Ascending aorta (tissue), 2 donors: ENCODE measurements at regions not wholly inside any gene's neighbourhood (a gene's known extent, or its start where the extent isn't known, plus 50 kb on each side); places are given as distances from the start of the nearest gene placed in this dataset.

ENCODE experiments used
- DNase-seq, 2 donors: peaks; one replicate each; pipeline ENCODE4 v3.0.0-alpha.2; 2019; ENCODE audit warnings: low spot score in 2 of 2
- H3K27ac ChIP-seq, 2 donors: fragments of 200-600 bp; sonication (generic); one replicate each; pipeline ENCODE4 v1.5.1; 2016 to 2017; ENCODE audit warnings: mild to moderate bottlenecking in 1 of 2
- H3K27me3 ChIP-seq: fragments of 200-600 bp; sonication (generic); one replicate; pipeline ENCODE4 v1.5.1; 2017
- H3K36me3 ChIP-seq, 2 donors: fragments of 200-600 bp; sonication (generic); one replicate each; pipeline ENCODE4 v1.5.1; 2016
- H3K4me1 ChIP-seq, 2 donors: fragments of 200-600 bp; sonication (generic); one replicate each; pipeline ENCODE4 v1.5.1; 2016 to 2017; ENCODE audit warnings: mild to moderate bottlenecking in 1 of 2
- H3K4me3 ChIP-seq, 2 donors: fragments of 200-600 bp; sonication (generic); one replicate each; pipeline ENCODE4 v1.5.1; 2016 to 2017; ENCODE audit warnings: mild to moderate bottlenecking in 1 of 2
- H3K9me3 ChIP-seq, 2 donors: fragments of 200-600 bp; sonication (generic); one replicate each; pipeline ENCODE4 v1.5.1; 2016
- intact Hi-C: fragments of 100-400 bp; cut with DNase I; formaldehyde crosslinking; loops from one replicate; pipeline ENCODE4 v1.15.1; 2023
- TF ChIP-seq, protein P1 (sequence below), 3 experiments: fragments of 200-600 bp in 2 of 3; fragments of 450-650 bp in 1 of 3; sonication (generic) in 2 of 3; IDR thresholded peaks; one replicate each; pipeline ENCODE4 v1.5.1; 2016 to 2019; ENCODE audit warnings: antibody characterized with exemption in 3 of 3, mild to moderate bottlenecking in 1 of 3, moderate library complexity in 1 of 3

DNA sequence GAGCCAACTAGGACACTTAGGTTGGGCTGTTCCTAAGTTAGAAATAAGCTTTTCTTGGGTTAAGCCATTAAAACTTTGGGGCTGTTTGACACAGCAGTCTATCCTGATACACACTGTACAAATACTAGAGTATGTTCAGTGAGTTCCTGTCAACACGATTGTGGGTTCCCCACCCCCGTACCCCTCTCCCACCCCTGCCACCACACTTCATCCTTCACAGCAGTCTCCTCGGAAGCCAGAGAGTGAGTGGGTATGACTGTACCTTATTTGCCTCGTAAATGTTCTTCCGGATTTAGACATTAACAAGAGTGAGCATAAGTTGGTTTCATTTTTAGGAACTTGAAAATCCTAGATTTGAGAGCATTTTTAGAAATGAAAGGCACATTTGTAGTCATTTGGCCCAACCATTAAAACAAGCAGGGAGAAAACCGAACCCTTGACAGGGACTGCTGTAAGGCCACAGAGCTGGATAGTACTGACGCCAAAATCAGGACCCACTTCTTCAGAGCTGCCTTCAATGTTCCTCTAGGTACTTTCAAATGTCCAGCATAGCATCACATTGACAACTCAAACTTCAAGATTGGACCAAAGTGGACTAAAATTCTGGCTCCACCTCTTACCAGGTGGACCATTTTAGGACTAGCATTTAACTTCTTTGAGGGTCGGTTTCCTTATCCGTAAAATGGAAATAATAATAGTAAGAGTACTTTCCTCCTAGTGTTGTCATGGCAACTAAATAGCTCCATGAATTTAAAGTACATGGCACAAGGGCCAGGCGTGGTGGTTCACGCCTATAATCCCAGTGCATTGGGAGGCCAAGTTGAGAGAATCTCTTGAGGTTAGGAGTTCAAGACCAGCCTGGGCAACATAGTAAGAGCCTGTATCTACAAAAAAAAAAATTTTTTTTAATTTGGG is 166.3 kb upstream of the SERTAD2 start:
- intact Hi-C loops, result no loop called here

GRCh38 chr2:64820901-64821300 is 167.2 kb upstream of the SERTAD2 start:
- intact Hi-C loops, result no loop called here
- Histone ChIP-seq H3K4me1 (no peaks in the 10 kb centered on the region), H3K27ac (no peak overlapping the region), H3K27me3 (no peaks in the 10 kb centered on the region), H3K9me3 (no peaks in the 10 kb centered on the region), H3K36me3 (no peaks in the 10 kb centered on the region), H3K4me3 (no peak overlapping the region)
- DNase-seq, result no peak
- TF ChIP-seq, protein P1, sequence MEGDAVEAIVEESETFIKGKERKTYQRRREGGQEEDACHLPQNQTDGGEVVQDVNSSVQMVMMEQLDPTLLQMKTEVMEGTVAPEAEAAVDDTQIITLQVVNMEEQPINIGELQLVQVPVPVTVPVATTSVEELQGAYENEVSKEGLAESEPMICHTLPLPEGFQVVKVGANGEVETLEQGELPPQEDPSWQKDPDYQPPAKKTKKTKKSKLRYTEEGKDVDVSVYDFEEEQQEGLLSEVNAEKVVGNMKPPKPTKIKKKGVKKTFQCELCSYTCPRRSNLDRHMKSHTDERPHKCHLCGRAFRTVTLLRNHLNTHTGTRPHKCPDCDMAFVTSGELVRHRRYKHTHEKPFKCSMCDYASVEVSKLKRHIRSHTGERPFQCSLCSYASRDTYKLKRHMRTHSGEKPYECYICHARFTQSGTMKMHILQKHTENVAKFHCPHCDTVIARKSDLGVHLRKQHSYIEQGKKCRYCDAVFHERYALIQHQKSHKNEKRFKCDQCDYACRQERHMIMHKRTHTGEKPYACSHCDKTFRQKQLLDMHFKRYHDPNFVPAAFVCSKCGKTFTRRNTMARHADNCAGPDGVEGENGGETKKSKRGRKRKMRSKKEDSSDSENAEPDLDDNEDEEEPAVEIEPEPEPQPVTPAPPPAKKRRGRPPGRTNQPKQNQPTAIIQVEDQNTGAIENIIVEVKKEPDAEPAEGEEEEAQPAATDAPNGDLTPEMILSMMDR (IDR thresholded peaks at IDR 0.05), result no peak

More for the DNA sequence above, 166.3 kb upstream of the SERTAD2 start:
- no peak overlapping the region for H3K27ac ChIP-seq
- TF ChIP-seq, protein P1 (IDR thresholded peaks at IDR 0.05), result no peak
- H3K36me3 ChIP-seq, result no peaks in the 10 kb centered on the region
- DNase-seq, result no peak
- no peaks in the 10 kb centered on the region for H3K27me3 ChIP-seq
- H3K4me3 ChIP-seq, result no peak overlapping the region
- H3K4me1 ChIP-seq, result no peaks in the 10 kb centered on the region
- H3K9me3 ChIP-seq, result no peaks in the 10 kb centered on the region

- TF ChIP-seq, protein P1 (IDR thresholded peaks at IDR 0.05), result no peak
- H3K27me3 ChIP-seq, result no peaks in the 10 kb centered on the region
- no peaks in the 10 kb centered on the region for H3K36me3 ChIP-seq
- H3K4me1 ChIP-seq, result peaks cover 0 to 4% of the 10 kb centered on the region in 2 donors
- intact Hi-C loops, result no loop called here
- no peak overlapping the region for H3K4me3 ChIP-seq
- DNase-seq, result no peak
- no peaks in the 10 kb centered on the region for H3K9me3 ChIP-seq
- H3K27ac ChIP-seq, result no peak overlapping the region
These were observed 165.4 kb upstream of the SLC1A4 start for GRCh38 chr2:64823794-64824193.

DNA sequence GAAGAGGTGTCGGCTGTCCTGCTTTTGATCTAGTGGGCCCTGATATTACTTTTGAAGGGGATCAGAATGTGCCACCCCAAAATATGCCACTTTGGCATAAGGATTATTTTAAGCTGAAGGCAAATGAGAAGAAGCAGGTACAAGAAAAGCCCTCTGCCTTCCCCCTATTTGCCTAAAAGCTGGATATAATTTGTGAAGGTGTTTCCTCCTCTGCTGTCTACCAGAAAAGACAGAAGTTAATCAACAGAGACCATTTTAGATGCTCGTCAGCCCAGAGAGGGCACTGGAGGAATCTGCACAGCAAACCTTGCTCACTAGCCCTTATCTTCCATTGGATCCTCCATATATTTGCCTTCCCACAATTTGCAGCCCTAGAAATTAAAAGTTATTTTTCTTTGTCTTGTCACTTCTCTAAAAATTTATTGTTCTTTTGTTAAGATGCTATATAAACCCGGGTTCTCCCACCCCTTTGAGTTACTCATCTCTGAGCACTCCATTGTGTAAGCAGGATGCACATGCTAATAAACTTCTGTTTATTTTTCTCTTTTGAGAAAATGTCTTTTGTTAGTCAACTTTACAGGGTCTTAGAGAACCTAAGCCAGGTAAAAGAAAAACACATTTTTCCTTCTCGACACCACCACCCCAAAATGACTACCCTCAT is 163.2 kb upstream of the SLC1A4 start:
- no peaks in the 10 kb centered on the region for H3K36me3 ChIP-seq
- no peaks in the 10 kb centered on the region for H3K27me3 ChIP-seq
- H3K4me3 ChIP-seq, result no peak overlapping the region
- H3K9me3 ChIP-seq, result no peaks in the 10 kb centered on the region
- TF ChIP-seq, protein P1 (IDR thresholded peaks at IDR 0.05), result no peak
- peaks cover 0 to 4% of the 10 kb centered on the region in 2 donors for H3K4me1 ChIP-seq
- DNase-seq, result no peak
- intact Hi-C loops, result no loop called here
- no peak overlapping the region for H3K27ac ChIP-seq

- Histone ChIP-seq H3K27me3 (no peaks in the 10 kb centered on the region), H3K9me3 (no peaks in the 10 kb centered on the region), H3K4me1 (peaks cover 3 to 7% of the 10 kb centered on the region in 2 donors), H3K27ac (no peak overlapping the region), H3K36me3 (no peaks in the 10 kb centered on the region), H3K4me3 (no peak overlapping the region)
- intact Hi-C loops, result no loop called here
- TF ChIP-seq, protein P1 (IDR thresholded peaks at IDR 0.05), result no peak
- no peak for DNase-seq
These were observed 162.5 kb upstream of the SLC1A4 start for GRCh38 chr2:64826703-64827102.
